SU-DHL-6 (cell line): ENCODE measurements at regions not wholly inside any gene's neighbourhood (a gene's known extent, or its start where the extent isn't known, plus 50 kb on each side); places are given as distances from the start of the nearest gene placed in this dataset.

Source experiments
- H2AFZ ChIP-seq: fragments of 200-600 bp; sonication (generic); 2 replicates; pipeline ENCODE4 v1.6.1; 2014; ENCODE audit warnings: low read depth, mild to moderate bottlenecking, moderate library complexity, mixed read lengths, antibody characterized with exemption, low read length; ENCODE audit not compliant: severe bottlenecking
- H3F3A ChIP-seq: fragments of 200-600 bp; shearing (Covaris generic); 2 replicates; pipeline ENCODE4 v1.6.0; 2016; ENCODE audit warnings: antibody characterized with exemption, mild to moderate bottlenecking; ENCODE audit not compliant: insufficient read depth
- H3K27ac ChIP-seq: fragments of 200-600 bp; sonication (generic); 2 replicates; pipeline ENCODE4 v1.5.1; 2016; ENCODE audit warnings: low read depth, mild to moderate bottlenecking, low read length, moderate library complexity, mixed read lengths
- H3K27me3 ChIP-seq: fragments of 200-600 bp; sonication (generic), shearing (Covaris generic); 2 replicates; pipeline ENCODE4 v1.6.0; 2014; ENCODE audit warnings: mild to moderate bottlenecking, low read length
- H3K36me3 ChIP-seq: fragments of 200-600 bp; sonication (generic); 2 replicates; pipeline ENCODE4 v1.6.1; 2014; ENCODE audit warnings: mild to moderate bottlenecking, low read length, mixed read lengths
- H3K4me2 ChIP-seq: fragments of 300-600, 200-600 bp; shearing (Covaris generic), sonication (generic); 2 replicates; pipeline ENCODE4 v1.6.0; 2014; ENCODE audit warnings: low read length, low read depth, mild to moderate bottlenecking; ENCODE audit not compliant: poor library complexity, severe bottlenecking
- H3K4me3 ChIP-seq: fragments of 200-600 bp; sonication (generic); 2 replicates; pipeline ENCODE4 v1.5.1; 2014; ENCODE audit warnings: antibody characterized with exemption, low read length, mild to moderate bottlenecking, mixed read lengths; ENCODE audit not compliant: insufficient read depth, poor library complexity, severe bottlenecking
- H3K79me2 ChIP-seq: fragments of 200-600 bp; sonication (generic); 2 replicates; pipeline ENCODE4 v1.6.1; 2014; ENCODE audit warnings: mild to moderate bottlenecking, low read length, moderate library complexity; ENCODE audit not compliant: insufficient read depth
- H3K9ac ChIP-seq: fragments of 200-600 bp; sonication (generic); 2 replicates; pipeline ENCODE4 v1.7.0; 2014; ENCODE audit warnings: mild to moderate bottlenecking, low read length
- H3K9me2 ChIP-seq: fragments of 200-600 bp; sonication (generic); replicated peaks from 2 replicates; pipeline ENCODE4 v1.6.1; 2014; ENCODE audit warnings: low read length; ENCODE audit not compliant: insufficient read depth
- H3K9me3 ChIP-seq: fragments of 200-600 bp; sonication (generic); 2 replicates; pipeline ENCODE4 v1.6.1; 2014; ENCODE audit warnings: low read length, mixed read lengths; ENCODE audit not compliant: insufficient read depth
- H4K20me1 ChIP-seq: fragments of 200-600 bp; sonication (generic); 2 replicates; pipeline ENCODE4 v1.6.1; 2014; ENCODE audit warnings: low read depth, mild to moderate bottlenecking, antibody characterized with exemption, low read length, moderate library complexity, mixed read lengths
- CTCF ChIP-seq: fragments of 200-600 bp; sonication (generic); IDR thresholded peaks from one replicate; pipeline ENCODE4 v1.5.1; 2017; ENCODE audit warnings: antibody characterized with exemption, mild to moderate bottlenecking, low read length, moderate library complexity; ENCODE audit not compliant: insufficient read depth, poor library complexity, severe bottlenecking
- EZH2phosphoT487 ChIP-seq: fragments of 200-600 bp; sonication (generic), shearing (Covaris generic); conservative IDR thresholded peaks from 2 replicates; pipeline ENCODE4 v1.6.1; 2018; ENCODE audit warnings: mild to moderate bottlenecking, antibody characterized with exemption, low read length, moderate library complexity, mixed read lengths

GRCh38 chr13:80408270-80408669 is 67.3 kb upstream of the SPRY2 start:
- no peaks in the 10 kb centered on the region for H3K36me3 ChIP-seq
- no peaks in the 10 kb centered on the region for H3K9me3 ChIP-seq
- H3K4me2 ChIP-seq: no peak overlapping the region
- no peaks in the 10 kb centered on the region for H3K79me2 ChIP-seq
- H4K20me1 ChIP-seq: no peaks in the 10 kb centered on the region
- H3K27me3 ChIP-seq: no peaks in the 10 kb centered on the region
- no peaks in the 10 kb centered on the region for H3K9me2 ChIP-seq
- H3K4me3 ChIP-seq: no peak overlapping the region
- TF ChIP-seq EZH2phosphoT487 (no peak), CTCF (no peak)
- no peak overlapping the region for H2AFZ ChIP-seq
- no peaks in the 10 kb centered on the region for H3F3A ChIP-seq
- no peak overlapping the region for H3K9ac ChIP-seq
- no peak overlapping the region for H3K27ac ChIP-seq

DNA sequence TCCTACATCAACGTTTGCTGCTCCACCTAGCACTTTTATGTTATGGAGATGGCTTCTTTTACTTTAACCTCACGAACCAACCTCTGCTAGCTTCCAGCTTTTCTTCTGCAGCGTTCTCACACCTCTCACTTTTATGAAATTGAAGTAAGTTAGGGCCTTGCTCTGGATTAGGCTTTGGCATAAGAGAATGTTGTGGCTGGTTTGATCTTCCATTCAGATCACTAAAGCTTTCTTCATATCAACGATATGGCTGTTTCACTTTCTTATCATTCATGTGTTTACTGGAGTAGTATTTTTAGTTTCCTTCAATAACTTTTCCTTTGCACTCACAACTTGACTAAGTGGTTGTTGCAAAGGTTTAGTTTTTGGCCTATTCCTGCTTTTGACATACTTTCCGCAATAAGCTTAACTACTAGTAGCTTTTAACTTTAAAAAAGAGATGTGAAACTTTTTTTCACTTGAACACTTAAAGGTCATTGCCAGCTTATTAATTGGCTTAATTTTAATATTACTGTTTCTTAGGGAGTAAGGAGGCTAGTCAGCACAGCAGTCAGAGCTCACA is 60.0 kb upstream of the SPRY2 start:
- Histone ChIP-seq H3K4me2 (no peak overlapping the region), H3K4me3 (no peak overlapping the region), H3K9me2 (no peaks in the 10 kb centered on the region), H3K27ac (no peak overlapping the region), H3K27me3 (no peaks in the 10 kb centered on the region), H4K20me1 (no peaks in the 10 kb centered on the region), H3K36me3 (no peaks in the 10 kb centered on the region), H3K79me2 (no peaks in the 10 kb centered on the region), H3K9ac (no peak overlapping the region), H2AFZ (no peak overlapping the region), H3K9me3 (no peaks in the 10 kb centered on the region), H3F3A (no peaks in the 10 kb centered on the region)
- TF ChIP-seq EZH2phosphoT487: no peak

GRCh38 chr13:80400164-80400864 is 59.4 kb upstream of the SPRY2 start:
- Histone ChIP-seq H3K27me3 (no peaks in the 10 kb centered on the region), H3K4me2 (no peak overlapping the region), H3K9me3 (no peaks in the 10 kb centered on the region), H3K9ac (no peak overlapping the region), H3K36me3 (no peaks in the 10 kb centered on the region), H2AFZ (no peak overlapping the region), H3K4me3 (no peak overlapping the region), H4K20me1 (no peaks in the 10 kb centered on the region), H3K27ac (no peak overlapping the region), H3K79me2 (no peaks in the 10 kb centered on the region), H3K9me2 (no peaks in the 10 kb centered on the region), H3F3A (no peaks in the 10 kb centered on the region)
- no peak for TF ChIP-seq EZH2phosphoT487
- no peak for TF ChIP-seq CTCF

GRCh38 chr13:80399340-80400163 is 58.6 kb upstream of the SPRY2 start:
- no peaks in the 10 kb centered on the region for H3F3A ChIP-seq
- H3K4me3 ChIP-seq: no peak overlapping the region
- TF ChIP-seq CTCF (no peak), EZH2phosphoT487 (no peak)
- no peaks in the 10 kb centered on the region for H4K20me1 ChIP-seq
- H2AFZ ChIP-seq: no peak overlapping the region
- H3K36me3 ChIP-seq: no peaks in the 10 kb centered on the region
- no peaks in the 10 kb centered on the region for H3K27me3 ChIP-seq
- H3K9me3 ChIP-seq: no peaks in the 10 kb centered on the region
- H3K4me2 ChIP-seq: no peak overlapping the region
- no peak overlapping the region for H3K9ac ChIP-seq
- H3K27ac ChIP-seq: no peak overlapping the region
- H3K79me2 ChIP-seq: no peaks in the 10 kb centered on the region
- no peaks in the 10 kb centered on the region for H3K9me2 ChIP-seq
